IMR-90 (cell line): ENCODE measurements at regions not wholly inside any gene's neighbourhood (a gene's known extent, or its start where the extent isn't known, plus 50 kb on each side); places are given as distances from the start of the nearest gene placed in this dataset.

Source experiments
- ATAC-seq: fragments of 200-7000 bp; cut with Tn5 transposase; 2 replicates; pipeline ENCODE4 v1.9.1; 2020; ENCODE audit warnings: low read depth, mild to moderate bottlenecking, moderate library complexity
- BruUV-seq: library from RNA; stranded (reverse); fragments of 400-500 nt; replicated peaks from 2 replicates; lab custom pipeline; 2021; lab: Mats Ljungman, UMichigan
- CTCF ChIA-PET: fragments of 300-600 bp; formaldehyde crosslinking; extraction: SDS; loops from one replicate; lab custom pipeline; 2021; ENCODE audit warnings: antibody characterized with exemption; lab: Yijun Ruan, JAX
- POLR2A ChIA-PET: fragments of 300-600 bp; sonication (Branson Sonifier 250); formaldehyde crosslinking; loops from one replicate; lab custom pipeline; 2022; ENCODE audit warnings: antibody characterized with exemption; ENCODE audit not compliant: unreplicated experiment; lab: Charles Lee
- DNase-seq: peaks from one replicate; pipeline ENCODE4 v3.0.0; 2013
- H2AFZ ChIP-seq: replicated peaks from 2 replicates; pipeline ENCODE3; 2013; ENCODE audit warnings: low read length, mild to moderate bottlenecking; ENCODE audit not compliant: poor library complexity
- H2AK5ac ChIP-seq: 2 replicates; pipeline ENCODE4 v1.6.1; 2013; ENCODE audit warnings: low read depth, low read length, inconsistent platforms
- H2AK9ac ChIP-seq: replicated peaks from 2 replicates; pipeline ENCODE3; 2013; ENCODE audit warnings: mild to moderate bottlenecking, low read depth, low read length, moderate library complexity; ENCODE audit not compliant: poor library complexity
- H2BK120ac ChIP-seq: 2 replicates; pipeline ENCODE4 v1.6.1; 2013; ENCODE audit warnings: low read depth, low read length, inconsistent platforms
- H2BK15ac ChIP-seq: 3 replicates; pipeline ENCODE4 v1.6.1; 2013; ENCODE audit warnings: low read depth, low read length, inconsistent platforms
- H2BK20ac ChIP-seq: 2 replicates; pipeline ENCODE4 v1.6.1; 2013; ENCODE audit warnings: low read depth, mild to moderate bottlenecking, inconsistent platforms, low read length, moderate library complexity
- H2BK5ac ChIP-seq: 2 replicates; pipeline ENCODE4 v1.6.1; 2013; ENCODE audit warnings: mild to moderate bottlenecking, low read depth, low read length, inconsistent platforms; ENCODE audit not compliant: poor library complexity, severe bottlenecking
- H3K14ac ChIP-seq: replicated peaks from 2 replicates; pipeline ENCODE4 v1.6.1; 2013; ENCODE audit warnings: low read depth, low read length, inconsistent platforms
- H3K18ac ChIP-seq: 2 replicates; pipeline ENCODE4 v1.6.1; 2013; ENCODE audit warnings: low read depth, low read length, control low read depth
- H3K23ac ChIP-seq: 2 replicates; pipeline ENCODE4 v1.6.1; 2013; ENCODE audit warnings: low read depth, low read length, inconsistent platforms
- H3K27ac ChIP-seq: 2 replicates; pipeline ENCODE4 v1.5.1; 2013; ENCODE audit warnings: mild to moderate bottlenecking, control low read depth, low read length; ENCODE audit not compliant: insufficient read depth
- H3K27me3 ChIP-seq: 2 replicates; pipeline ENCODE4 v1.6.1; 2013; ENCODE audit warnings: low read length; ENCODE audit not compliant: control insufficient read depth, insufficient read depth
- H3K36me3 ChIP-seq: 2 replicates; pipeline ENCODE4 v1.6.1; 2013; ENCODE audit warnings: low read length, mixed read lengths; ENCODE audit not compliant: control insufficient read depth, insufficient read depth
- H3K4ac ChIP-seq: 2 replicates; pipeline ENCODE4 v1.6.1; 2013; ENCODE audit warnings: low read depth, low read length, inconsistent platforms
- H3K4me1 ChIP-seq: 2 replicates; pipeline ENCODE4 v1.6.1; 2013; ENCODE audit warnings: low read length, mixed read lengths; ENCODE audit not compliant: control insufficient read depth, insufficient read depth
- H3K4me2 ChIP-seq: 2 replicates; pipeline ENCODE4 v1.6.1; 2013; ENCODE audit warnings: low read depth, mild to moderate bottlenecking, control low read depth, low read length, moderate library complexity
- H3K4me3 ChIP-seq: 2 replicates; pipeline ENCODE4 v1.5.1; 2013; ENCODE audit warnings: low read depth, mild to moderate bottlenecking, control low read depth, low read length, moderate library complexity; ENCODE audit not compliant: insufficient read depth
- H3K56ac ChIP-seq: 2 replicates; pipeline ENCODE4 v1.6.1; 2013; ENCODE audit warnings: low read length, inconsistent platforms; ENCODE audit not compliant: insufficient read depth; ENCODE audit errors: extremely low read depth
- H3K79me1 ChIP-seq, 2 experiments: 2 replicates each; pipeline ENCODE4 v1.6.1; 2013; ENCODE audit warnings: low read length in 2 of 2, inconsistent platforms in 1 of 2, low read depth in 1 of 2
- H3K9ac ChIP-seq: 2 replicates; pipeline ENCODE4 v1.6.1; 2013; ENCODE audit warnings: low read depth, low read length, control low read depth
- H3K9me1 ChIP-seq: 2 replicates; pipeline ENCODE4 v1.6.1; 2013; ENCODE audit warnings: low read length, inconsistent platforms; ENCODE audit not compliant: insufficient read depth
- H3K9me3 ChIP-seq: 2 replicates; pipeline ENCODE4 v1.6.1; 2013; ENCODE audit warnings: low read length; ENCODE audit not compliant: control insufficient read depth, insufficient read depth
- H4K20me1 ChIP-seq: 2 replicates; pipeline ENCODE4 v1.6.1; 2013; ENCODE audit warnings: low read length, inconsistent platforms; ENCODE audit not compliant: insufficient read depth
- H4K5ac ChIP-seq: 2 replicates; pipeline ENCODE4 v1.6.1; 2013; ENCODE audit warnings: mild to moderate bottlenecking, low read depth, low read length, control low read depth
- H4K8ac ChIP-seq, 2 experiments: 2 replicates each; pipeline ENCODE4 v1.6.1; 2013; ENCODE audit warnings: low read depth in 2 of 2, low read length in 2 of 2, control low read depth in 1 of 2, inconsistent platforms in 1 of 2
- H4K91ac ChIP-seq: 2 replicates; pipeline ENCODE4 v1.6.1; 2013; ENCODE audit warnings: low read depth, low read length, inconsistent platforms; ENCODE audit not compliant: insufficient read depth
- NFE2L2 ChIP-seq: fragments of 150-350 bp; IDR thresholded peaks from 2 replicates; pipeline ENCODE4 v1.6.1; 2016; ENCODE audit warnings: low read depth, mild to moderate bottlenecking, low read length
- RAD21 ChIP-seq: IDR thresholded peaks from 2 replicates; pipeline ENCODE4 v1.6.1; 2012; ENCODE audit warnings: low read length, improper control_type of control experiment
- RFX5 ChIP-seq: IDR thresholded peaks from 2 replicates; pipeline ENCODE4 v1.8.0; 2012; ENCODE audit warnings: low read depth, mild to moderate bottlenecking, low read length, moderate library complexity
- whole genome bisulfite sequencing, 2 experiments: methylation state at CpG; one replicate each; pipeline versions ENCODE4 v1.1.5 to v1.1.7; 2013; ENCODE audit warnings: missing lambda C conversion rate in 2 of 2; ENCODE audit not compliant: insufficient read length in 1 of 2; ENCODE audit errors: extremely low coverage in 2 of 2; 5-methylcytosine and 5-hydroxymethylcytosine counted together
- dilution Hi-C: fragments of 300-500 bp; cut with HindIII; formaldehyde crosslinking; loops from one replicate; pipeline ENCODE4 v1.14.3; 2018; ENCODE audit warnings: low sequenced_read_pairs; ENCODE audit not compliant: unreplicated experiment
- in situ Hi-C: fragments of 300-500 bp; cut with MboI; formaldehyde crosslinking; loops from 3 replicates; pipeline ENCODE4 v1.14.3; 2019; ENCODE audit warnings: low sequenced_read_pairs, inconsistent platforms, mixed read lengths
- intact Hi-C: fragments of 100-400 bp; cut with micrococcal nuclease; formaldehyde crosslinking; loops from 2 replicates; pipeline ENCODE4 v1.10.0; 2022

GRCh38 chr7:98475352-98475751 lies 74.5 kb upstream of the BAIAP2L1 start:
- no peak overlapping the region for H4K5ac ChIP-seq
- dilution Hi-C loops (no loop called here), in situ Hi-C loops (no loop called here), intact Hi-C loops (no loop called here)
- no peak overlapping the region for H3K4me3 ChIP-seq
- no peaks in the 10 kb centered on the region for H3K4me1 ChIP-seq
- no peak overlapping the region for H2BK5ac ChIP-seq
- H3K79me1 ChIP-seq = no peaks in the 10 kb centered on the region
- TF ChIP-seq RAD21 (no peak), NFE2L2 (no peak), RFX5 (no peak)
- no peak overlapping the region for H2BK15ac ChIP-seq
- H4K91ac ChIP-seq = no peak overlapping the region
- no peaks in the 10 kb centered on the region for H4K20me1 ChIP-seq
- DNase-seq (no peak), ATAC-seq (no peak)
- no TSS peak for BruUV-seq
- no peak overlapping the region for H3K4me2 ChIP-seq
- no peak overlapping the region for H3K56ac ChIP-seq
- H2AK5ac ChIP-seq = no peak overlapping the region
- 61% methylated on average over 2 of the region's 3 CpGs; no CpG with 5 or more reads in 1 of the 2 experiments for WGBS, 2 experiments
- H4K8ac ChIP-seq = no peak overlapping the region
- H3K4ac ChIP-seq = no peak overlapping the region
- H2BK120ac ChIP-seq = no peak overlapping the region
- 0 out of 2 replicates have a peak, but pooled peaks cover 3% of the 10 kb centered on the region for H3K9me3 ChIP-seq
- no peak overlapping the region for H2AFZ ChIP-seq
- H2AK9ac ChIP-seq = no peak overlapping the region
- CTCF ChIA-PET = interaction anchor here (0.9 kb wide), 1 partner anchor 365 kb away, joined by 3 read pairs; no protein-coding TSS in a partner anchor
- H3K9me1 ChIP-seq = no peaks in the 10 kb centered on the region
- no peak overlapping the region for H3K27ac ChIP-seq
- H3K27me3 ChIP-seq = no peaks in the 10 kb centered on the region; the same call in 1 of the 2 replicates
- H3K9ac ChIP-seq = no peak overlapping the region
- no peak overlapping the region for H3K18ac ChIP-seq
- H2BK20ac ChIP-seq = no peak overlapping the region
- H3K23ac ChIP-seq = no peak overlapping the region
- H3K14ac ChIP-seq = no peak overlapping the region
- no peaks in the 10 kb centered on the region for H3K36me3 ChIP-seq
- POLR2A ChIA-PET = no interaction called here
